Lower lobe of right lung (tissue), 2 donors: ENCODE measurements at regions not wholly inside any gene's neighbourhood (a gene's known extent, or its start where the extent isn't known, plus 50 kb on each side); places are given as distances from the start of the nearest gene placed in this dataset.

Experiments
- ATAC-seq, 2 donors: fragments of 200-7000 bp; cut with Tn5 transposase; one replicate each; pipeline ENCODE4 v1.9.1; 2020 to 2022; ENCODE audit warnings: mild to moderate bottlenecking in 2 of 2, moderate library complexity in 2 of 2
- DNase-seq: peaks from one replicate; pipeline ENCODE4 v3.0.0-alpha.2; 2020
- H3K27ac ChIP-seq: fragments of 200-600 bp; one replicate; pipeline ENCODE4 v1.8.0; 2022
- H3K27me3 ChIP-seq: fragments of 200-600 bp; one replicate; pipeline ENCODE4 v1.8.0; 2022; ENCODE audit warnings: low read depth
- H3K36me3 ChIP-seq: fragments of 200-600 bp; one replicate; pipeline ENCODE4 v1.8.0; 2022; ENCODE audit warnings: mild to moderate bottlenecking
- H3K4me1 ChIP-seq: fragments of 200-600 bp; one replicate; pipeline ENCODE4 v1.8.0; 2022
- H3K4me3 ChIP-seq: fragments of 200-600 bp; one replicate; pipeline ENCODE4 v1.8.0; 2022; ENCODE audit warnings: mild to moderate bottlenecking
- H3K9me3 ChIP-seq: fragments of 200-600 bp; one replicate; pipeline ENCODE4 v1.8.0; 2022
- intact Hi-C: fragments of 100-400 bp; cut with DNase I; formaldehyde crosslinking; loops from one replicate; pipeline ENCODE4 v1.11.0; 2022
- TF ChIP-seq, protein P1 (sequence below): fragments of 200-600 bp; IDR thresholded peaks from one replicate; pipeline ENCODE4 v1.8.0; 2022; ENCODE audit warnings: antibody characterized with exemption, mild to moderate bottlenecking
- donor health status: DM: no; HTN: yes; CAD: no; lungs with severe emphysema.

DNA sequence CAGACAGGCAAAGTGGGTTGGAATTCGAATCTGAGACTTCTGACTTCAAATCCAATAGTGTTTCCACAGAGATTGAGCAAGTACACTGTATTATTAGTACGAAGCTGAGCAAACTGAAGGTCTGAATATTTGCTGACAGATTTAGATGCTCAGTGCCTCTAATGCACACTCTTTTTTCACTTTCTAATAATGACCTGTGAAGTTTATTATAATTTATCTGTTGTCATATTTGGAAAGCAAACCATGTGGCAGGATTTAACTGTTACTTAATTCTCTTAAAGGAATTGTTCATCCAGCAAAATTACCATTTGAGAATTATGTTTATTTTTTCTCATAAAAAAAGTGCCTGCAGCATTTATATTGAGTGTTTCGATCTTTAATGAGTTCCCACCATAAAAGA lies 277.3 kb downstream of the DMRT2 start:
- H3K9me3 ChIP-seq = no peaks in the 10 kb centered on the region
- intact Hi-C loops = no loop called here
- H3K4me1 ChIP-seq = no peaks in the 10 kb centered on the region
- TF ChIP-seq, protein P1, sequence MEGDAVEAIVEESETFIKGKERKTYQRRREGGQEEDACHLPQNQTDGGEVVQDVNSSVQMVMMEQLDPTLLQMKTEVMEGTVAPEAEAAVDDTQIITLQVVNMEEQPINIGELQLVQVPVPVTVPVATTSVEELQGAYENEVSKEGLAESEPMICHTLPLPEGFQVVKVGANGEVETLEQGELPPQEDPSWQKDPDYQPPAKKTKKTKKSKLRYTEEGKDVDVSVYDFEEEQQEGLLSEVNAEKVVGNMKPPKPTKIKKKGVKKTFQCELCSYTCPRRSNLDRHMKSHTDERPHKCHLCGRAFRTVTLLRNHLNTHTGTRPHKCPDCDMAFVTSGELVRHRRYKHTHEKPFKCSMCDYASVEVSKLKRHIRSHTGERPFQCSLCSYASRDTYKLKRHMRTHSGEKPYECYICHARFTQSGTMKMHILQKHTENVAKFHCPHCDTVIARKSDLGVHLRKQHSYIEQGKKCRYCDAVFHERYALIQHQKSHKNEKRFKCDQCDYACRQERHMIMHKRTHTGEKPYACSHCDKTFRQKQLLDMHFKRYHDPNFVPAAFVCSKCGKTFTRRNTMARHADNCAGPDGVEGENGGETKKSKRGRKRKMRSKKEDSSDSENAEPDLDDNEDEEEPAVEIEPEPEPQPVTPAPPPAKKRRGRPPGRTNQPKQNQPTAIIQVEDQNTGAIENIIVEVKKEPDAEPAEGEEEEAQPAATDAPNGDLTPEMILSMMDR = no peak
- H3K36me3 ChIP-seq = no peaks in the 10 kb centered on the region
- DNase-seq = no peak
- H3K27me3 ChIP-seq = no peaks in the 10 kb centered on the region
- no peak overlapping the region for H3K27ac ChIP-seq
- no peak overlapping the region for H3K4me3 ChIP-seq
- ATAC-seq = no peak

DNA sequence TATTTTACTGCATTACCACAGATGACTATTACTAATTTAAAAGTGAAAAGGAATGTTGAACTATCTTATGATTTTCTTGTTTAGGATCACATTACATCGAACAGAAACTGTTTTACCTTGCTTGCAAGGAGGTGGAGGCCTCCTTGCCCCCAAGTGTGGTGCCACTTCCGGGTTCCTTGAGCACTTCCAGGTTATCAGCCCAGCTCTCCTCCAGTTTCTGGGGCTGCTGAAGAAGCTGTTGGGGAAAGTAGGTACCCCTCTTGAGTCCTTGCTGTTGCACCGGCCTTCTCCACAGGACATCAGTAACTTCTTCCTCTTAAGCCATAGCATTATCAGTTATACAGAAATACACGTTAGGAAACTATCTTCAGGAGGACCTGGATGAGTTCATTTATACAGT lies 278.2 kb downstream of the DMRT2 start:
- H3K4me3 ChIP-seq = no peak overlapping the region
- H3K27me3 ChIP-seq = no peaks in the 10 kb centered on the region
- no peaks in the 10 kb centered on the region for H3K9me3 ChIP-seq
- TF ChIP-seq, protein P1 = no peak
- no peaks in the 10 kb centered on the region for H3K36me3 ChIP-seq
- DNase-seq (no peak), ATAC-seq (no peak)
- H3K27ac ChIP-seq = no peak overlapping the region
- no peaks in the 10 kb centered on the region for H3K4me1 ChIP-seq
- intact Hi-C loops = no loop called here

DNA sequence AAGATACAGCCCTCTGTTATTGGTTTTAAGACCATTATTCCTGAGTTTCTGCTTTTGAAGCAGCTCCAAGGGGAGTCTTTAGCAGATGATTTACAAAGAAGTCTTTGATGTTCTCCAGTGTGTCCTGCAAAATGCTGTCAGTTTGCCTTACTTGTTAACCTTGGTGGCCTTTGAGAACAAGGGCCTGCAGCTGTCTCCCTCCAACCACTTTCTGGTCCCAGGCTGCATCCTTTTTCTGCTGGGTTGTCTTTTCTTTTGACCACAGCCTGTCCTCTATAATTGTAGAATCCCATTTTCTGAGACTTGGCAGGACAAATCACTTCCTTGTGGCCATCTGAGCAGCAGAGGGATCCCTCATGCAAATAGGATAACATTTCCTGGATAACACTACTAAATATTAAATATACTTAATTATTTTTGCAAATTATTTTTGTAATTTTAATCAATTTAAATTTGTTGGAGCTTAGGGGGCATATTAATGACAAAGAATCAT lies 281.4 kb downstream of the DMRT2 start:
- Histone ChIP-seq H3K4me1 (no peaks in the 10 kb centered on the region), H3K36me3 (no peaks in the 10 kb centered on the region)
- ATAC-seq = no peak

DNA sequence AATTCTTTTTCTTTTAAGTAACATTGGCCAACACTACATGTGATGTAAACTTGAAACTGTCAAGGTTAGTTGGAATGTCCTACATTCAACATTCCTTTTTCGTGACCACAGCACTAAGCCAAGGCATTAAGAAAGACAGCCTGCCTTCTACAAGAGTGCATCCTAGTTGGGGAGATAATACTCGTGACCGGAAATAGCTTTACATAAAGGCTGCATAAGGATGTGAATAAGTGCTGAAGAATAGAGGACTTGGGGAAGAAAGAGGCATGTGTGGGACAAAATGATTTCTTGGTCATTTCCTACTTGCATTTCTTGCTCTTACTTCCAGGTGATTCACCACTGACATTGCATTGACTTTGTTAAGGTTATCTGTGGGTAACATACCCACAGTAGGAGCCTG lies 282.0 kb downstream of the DMRT2 start:
- Histone ChIP-seq H3K4me1 (no peaks in the 10 kb centered on the region), H3K27ac (no peak overlapping the region), H3K9me3 (no peaks in the 10 kb centered on the region), H3K27me3 (no peaks in the 10 kb centered on the region), H3K4me3 (no peak overlapping the region), H3K36me3 (no peaks in the 10 kb centered on the region)
- TF ChIP-seq, protein P1 = no peak
- DNase-seq (no peak), ATAC-seq (no peak)
- intact Hi-C loops = no loop called here

More for the DNA sequence above, 281.4 kb downstream of the DMRT2 start:
- Histone ChIP-seq H3K27me3 (no peaks in the 10 kb centered on the region), H3K27ac (no peak overlapping the region), H3K4me3 (no peak overlapping the region), H3K9me3 (no peaks in the 10 kb centered on the region)
- intact Hi-C loops = no loop called here
- no peak for DNase-seq
- TF ChIP-seq, protein P1 = no peak

DNA sequence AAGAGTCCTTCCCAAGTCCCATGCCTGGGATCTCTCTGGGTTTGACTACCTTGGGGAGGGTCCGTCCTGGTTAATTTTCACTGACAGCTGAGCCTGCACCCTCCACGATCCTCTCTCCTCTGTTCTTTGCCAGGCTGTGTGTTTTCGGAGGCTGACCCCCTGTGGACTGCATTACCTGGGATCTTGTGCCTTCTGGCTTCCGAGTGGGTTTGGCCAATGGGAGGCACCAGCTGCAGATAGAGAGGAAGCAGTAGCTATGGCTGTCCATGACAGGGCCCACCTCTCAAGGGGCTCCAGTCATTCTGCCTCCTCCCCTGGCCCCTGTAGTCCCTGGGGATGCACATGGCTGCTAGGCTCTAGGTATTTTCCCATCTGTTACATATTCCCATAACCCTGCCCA lies 285.0 kb downstream of the DMRT2 start:
- Histone ChIP-seq H3K36me3 (no peaks in the 10 kb centered on the region), H3K4me3 (no peak overlapping the region), H3K9me3 (no peaks in the 10 kb centered on the region), H3K27me3 (no peaks in the 10 kb centered on the region), H3K4me1 (no peaks in the 10 kb centered on the region), H3K27ac (no peak overlapping the region)
- DNase-seq = no peak
- TF ChIP-seq, protein P1 = no peak
- ATAC-seq = no peak
- intact Hi-C loops = no loop called here

DNA sequence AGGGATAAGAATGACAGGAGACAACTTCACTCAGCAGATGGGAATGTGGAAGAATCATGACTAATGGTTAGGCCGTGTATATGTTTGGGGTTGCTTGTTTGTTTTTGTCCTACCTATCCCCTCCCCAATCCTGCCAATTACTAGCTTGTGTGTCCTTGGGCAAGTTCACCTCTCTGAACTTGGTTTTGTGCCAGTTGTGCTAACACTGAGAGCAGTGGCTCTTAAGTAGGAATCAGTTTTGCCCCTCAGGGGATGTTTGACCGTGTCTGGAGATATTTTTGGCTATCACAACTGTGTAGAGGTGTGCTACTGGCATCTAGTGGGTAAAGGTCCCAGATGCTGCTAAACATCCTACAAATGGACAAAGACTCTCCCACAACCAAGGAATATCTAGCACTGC lies 287.0 kb downstream of the DMRT2 start:
- DNase-seq = no peak
- no peak for ATAC-seq
- TF ChIP-seq, protein P1 = no peak
- Histone ChIP-seq H3K4me1 (no peaks in the 10 kb centered on the region), H3K36me3 (no peaks in the 10 kb centered on the region), H3K27ac (no peak overlapping the region), H3K27me3 (no peaks in the 10 kb centered on the region), H3K9me3 (no peaks in the 10 kb centered on the region), H3K4me3 (no peak overlapping the region)
- intact Hi-C loops = no loop called here
